PC-3 (cell line): ENCODE measurements at regions not wholly inside any gene's neighbourhood (a gene's known extent, or its start where the extent isn't known, plus 50 kb on each side); places are given as distances from the start of the nearest gene placed in this dataset.

Experiments used
- ATAC-seq: fragments of 200-7000 bp; cut with Tn5 transposase; 2 replicates; pipeline ENCODE4 v1.9.1; 2020; ENCODE audit warnings: mild to moderate bottlenecking, moderate library complexity
- BruUV-seq: library from RNA; stranded (reverse); fragments of 400-500 nt; replicated peaks from 2 replicates; lab custom pipeline; 2021; lab: Mats Ljungman, UMichigan
- CTCF ChIA-PET: fragments of 300-600 bp; sonication (Branson Sonifier 250); formaldehyde crosslinking; loops from one replicate; lab custom pipeline; 2022; ENCODE audit warnings: antibody characterized with exemption; lab: Charles Lee
- POLR2A ChIA-PET: fragments of 300-600 bp; sonication (Branson Sonifier 250); formaldehyde crosslinking; loops from one replicate; lab custom pipeline; 2022; ENCODE audit warnings: antibody characterized with exemption; ENCODE audit not compliant: unreplicated experiment; lab: Charles Lee
- DNase-seq: peaks from one replicate; pipeline ENCODE4 v3.0.0-alpha.2; 2015
- H2AFZ ChIP-seq: fragments of 300-600 bp; sonication (generic); 2 replicates; pipeline ENCODE4 v1.6.0; 2016; ENCODE audit warnings: antibody characterized with exemption, low read length
- H3F3A ChIP-seq: fragments of 300-600 bp; sonication (generic); one replicate; pipeline ENCODE4 v1.6.0; 2017; ENCODE audit warnings: antibody characterized with exemption, low read length, control low read depth, mild to moderate bottlenecking; ENCODE audit not compliant: unreplicated experiment
- H3K27ac ChIP-seq: fragments of 300-600 bp; sonication (generic); 2 replicates; pipeline ENCODE4 v1.5.1; 2016; ENCODE audit warnings: mild to moderate bottlenecking, low read length
- H3K27me3 ChIP-seq: fragments of 300-600 bp; sonication (generic); 2 replicates; pipeline ENCODE4 v1.6.1; 2016; ENCODE audit warnings: low read length, mixed read lengths
- H3K36me3 ChIP-seq: fragments of 300-600 bp; sonication (generic); 2 replicates; pipeline ENCODE4 v1.6.1; 2016; ENCODE audit warnings: low read depth, mixed run types, low read length, mixed read lengths
- H3K4me1 ChIP-seq: fragments of 300-600 bp; sonication (generic); 2 replicates; pipeline ENCODE4 v1.5.1; 2016; ENCODE audit warnings: low read length; ENCODE audit not compliant: insufficient read depth
- H3K4me2 ChIP-seq: fragments of 300-600 bp; sonication (generic); 2 replicates; pipeline ENCODE4 v1.6.0; 2016; ENCODE audit warnings: low read length
- H3K4me3 ChIP-seq: fragments of 300-600 bp; sonication (generic); 2 replicates; pipeline ENCODE4 v1.5.1; 2016; ENCODE audit warnings: mild to moderate bottlenecking, low read length, mixed read lengths
- H3K79me2 ChIP-seq: fragments of 300-600 bp; sonication (generic); 2 replicates; pipeline ENCODE4 v1.6.1; 2017; ENCODE audit warnings: low read length, mixed read lengths
- H3K9ac ChIP-seq: fragments of 300-600 bp; sonication (generic); 2 replicates; pipeline ENCODE4 v1.6.0; 2016; ENCODE audit warnings: mild to moderate bottlenecking, low read length
- H3K9me2 ChIP-seq: fragments of 300-600 bp; sonication (generic); replicated peaks from 2 replicates; pipeline ENCODE4 v1.6.1; 2016; ENCODE audit warnings: mixed run types, low read length, mixed read lengths
- H3K9me3 ChIP-seq: fragments of 300-600 bp; sonication (generic); 2 replicates; pipeline ENCODE4 v1.6.1; 2016; ENCODE audit warnings: low read length, mixed read lengths
- H4K20me1 ChIP-seq: fragments of 300-600 bp; sonication (generic); 2 replicates; pipeline ENCODE4 v1.6.1; 2016; ENCODE audit warnings: low read length, mixed read lengths
- EZH2 ChIP-seq: fragments of 300-600 bp; sonication (generic); IDR thresholded peaks from one replicate; pipeline ENCODE4 v1.6.1; 2017; ENCODE audit warnings: antibody characterized with exemption, mild to moderate bottlenecking, low read length; ENCODE audit not compliant: unreplicated experiment
- EZH2phosphoT487 ChIP-seq: fragments of 300-600 bp; sonication (generic); IDR thresholded peaks from 2 replicates; pipeline ENCODE4 v1.6.1; 2018; ENCODE audit warnings: mild to moderate bottlenecking, antibody characterized with exemption, low read length, borderline replicate concordance
- intact Hi-C: fragments of 100-400 bp; cut with micrococcal nuclease; formaldehyde crosslinking; loops from 2 replicates; pipeline ENCODE4 v1.9.0; 2023
- TF ChIP-seq, protein P1 (sequence below): fragments of 300-600 bp; sonication (generic); conservative IDR thresholded peaks from 2 replicates; pipeline ENCODE4 v1.5.1; 2017; ENCODE audit warnings: antibody characterized with exemption, low read depth, mild to moderate bottlenecking, low read length

DNA sequence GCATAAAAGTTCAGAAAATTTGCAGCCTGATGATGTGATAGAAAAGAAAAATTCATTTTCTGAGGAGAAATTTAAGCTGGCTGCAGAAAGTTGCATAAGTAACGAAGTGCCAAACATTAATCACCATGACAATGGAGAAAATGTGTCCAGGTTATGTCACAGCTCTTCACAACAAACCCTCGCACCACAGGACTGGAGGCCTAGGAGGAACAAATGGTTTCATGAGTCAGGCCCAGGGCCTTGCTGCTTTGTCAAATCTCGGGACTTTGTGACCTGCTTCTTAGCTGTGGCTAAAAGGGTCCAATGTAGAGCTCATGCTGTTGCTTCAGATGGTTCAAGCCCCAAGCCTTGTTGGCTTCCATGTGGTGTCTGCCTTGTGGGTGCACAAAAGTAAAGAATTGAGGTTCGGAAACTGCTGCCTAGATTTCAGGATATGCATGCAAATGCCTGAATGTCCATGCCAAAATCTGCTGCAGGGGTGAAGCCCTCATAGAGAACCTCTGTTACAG lies 527.4 kb downstream of the SH3BGRL start:
- BruUV-seq = no TSS peak
- Histone ChIP-seq H3K9me3 (no peaks in the 10 kb centered on the region), H3K4me1 (no peaks in the 10 kb centered on the region), H3F3A (no peaks in the 10 kb centered on the region), H3K4me3 (no peak overlapping the region), H3K9ac (no peak overlapping the region), H3K36me3 (no peaks in the 10 kb centered on the region), H3K9me2 (no peaks in the 10 kb centered on the region), H3K27me3 (no peaks in the 10 kb centered on the region), H3K79me2 (no peaks in the 10 kb centered on the region), H3K27ac (no peak overlapping the region), H4K20me1 (no peaks in the 10 kb centered on the region), H2AFZ (no peak overlapping the region), H3K4me2 (no peak overlapping the region)
- no peak for ATAC-seq
- DNase-seq = no peak
- TF ChIP-seq EZH2 (no peak), EZH2phosphoT487 (no peak)
- TF ChIP-seq, protein P1, sequence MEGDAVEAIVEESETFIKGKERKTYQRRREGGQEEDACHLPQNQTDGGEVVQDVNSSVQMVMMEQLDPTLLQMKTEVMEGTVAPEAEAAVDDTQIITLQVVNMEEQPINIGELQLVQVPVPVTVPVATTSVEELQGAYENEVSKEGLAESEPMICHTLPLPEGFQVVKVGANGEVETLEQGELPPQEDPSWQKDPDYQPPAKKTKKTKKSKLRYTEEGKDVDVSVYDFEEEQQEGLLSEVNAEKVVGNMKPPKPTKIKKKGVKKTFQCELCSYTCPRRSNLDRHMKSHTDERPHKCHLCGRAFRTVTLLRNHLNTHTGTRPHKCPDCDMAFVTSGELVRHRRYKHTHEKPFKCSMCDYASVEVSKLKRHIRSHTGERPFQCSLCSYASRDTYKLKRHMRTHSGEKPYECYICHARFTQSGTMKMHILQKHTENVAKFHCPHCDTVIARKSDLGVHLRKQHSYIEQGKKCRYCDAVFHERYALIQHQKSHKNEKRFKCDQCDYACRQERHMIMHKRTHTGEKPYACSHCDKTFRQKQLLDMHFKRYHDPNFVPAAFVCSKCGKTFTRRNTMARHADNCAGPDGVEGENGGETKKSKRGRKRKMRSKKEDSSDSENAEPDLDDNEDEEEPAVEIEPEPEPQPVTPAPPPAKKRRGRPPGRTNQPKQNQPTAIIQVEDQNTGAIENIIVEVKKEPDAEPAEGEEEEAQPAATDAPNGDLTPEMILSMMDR = no peak
- intact Hi-C loops = no loop called here
- ChIA-PET POLR2A (no interaction called here), CTCF (no interaction called here)

DNA sequence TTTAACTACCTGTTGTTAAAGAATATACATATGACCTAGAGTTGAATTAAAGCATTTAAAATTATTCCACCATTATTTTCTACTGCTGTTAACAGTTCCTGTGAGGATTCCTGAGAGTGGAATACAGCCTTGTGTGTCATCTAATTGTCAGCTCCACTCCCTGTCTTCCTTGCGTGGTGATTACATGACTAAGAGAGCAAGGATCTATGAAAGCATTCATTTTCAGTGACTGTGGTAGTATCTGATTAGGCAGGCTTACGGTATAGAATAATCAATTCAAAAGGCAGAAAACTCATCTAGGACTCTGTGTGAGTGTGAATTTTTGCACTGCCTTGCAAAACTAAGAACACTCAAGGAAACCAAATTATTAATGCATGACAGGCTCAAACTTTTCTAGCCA lies 577.8 kb downstream of the SH3BGRL start:
- POLR2A ChIA-PET = no interaction called here
- no peaks in the 10 kb centered on the region for H3K79me2 ChIP-seq
- no peaks in the 10 kb centered on the region for H3K27me3 ChIP-seq
- no peak overlapping the region for H3K9ac ChIP-seq
- intact Hi-C loops = no loop called here
- H3K27ac ChIP-seq = no peak overlapping the region
- H3K4me3 ChIP-seq = no peak overlapping the region
- TF ChIP-seq, protein P1 = no peak
- TF ChIP-seq EZH2 = no peak
- H2AFZ ChIP-seq = no peak overlapping the region
- H3K4me2 ChIP-seq = no peak overlapping the region
- DNase-seq (peak; percentile 37), ATAC-seq (peak; percentile 67)
- no peaks in the 10 kb centered on the region for H3K9me3 ChIP-seq
- no peaks in the 10 kb centered on the region for H3K36me3 ChIP-seq
- BruUV-seq = no TSS peak
- CTCF ChIA-PET = no interaction called here
- no peaks in the 10 kb centered on the region for H3K9me2 ChIP-seq
- no peaks in the 10 kb centered on the region for H4K20me1 ChIP-seq
- no peaks in the 10 kb centered on the region for H3F3A ChIP-seq
- peaks cover 3% of the 10 kb centered on the region; the same call in 1 of the 2 replicates for H3K4me1 ChIP-seq

DNA sequence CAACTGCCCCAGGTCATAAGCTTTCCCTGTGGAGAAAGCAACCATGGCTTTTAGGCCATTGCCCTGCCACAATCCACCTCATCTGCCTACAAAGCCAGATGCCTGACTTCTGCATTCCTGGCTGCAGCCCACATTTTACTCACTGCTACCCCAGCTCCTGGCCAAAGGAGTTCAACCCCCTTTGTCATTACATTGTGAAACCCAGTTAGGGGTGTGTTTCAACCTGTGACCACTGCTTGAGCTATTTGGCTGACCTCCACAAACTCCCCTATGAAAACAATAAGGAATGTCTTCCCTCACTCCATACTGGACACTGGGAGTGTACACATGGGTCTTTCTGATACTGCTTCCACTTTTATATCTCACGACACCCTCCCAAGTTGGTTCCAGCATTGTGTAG lies 589.2 kb downstream of the SH3BGRL start:
- DNase-seq (no peak), ATAC-seq (no peak)
- intact Hi-C loops = no loop called here
- Histone ChIP-seq H3K79me2 (no peaks in the 10 kb centered on the region), H4K20me1 (no peaks in the 10 kb centered on the region), H3K27ac (no peak overlapping the region), H3K9ac (no peak overlapping the region), H2AFZ (no peak overlapping the region), H3K4me3 (no peak overlapping the region), H3K36me3 (no peaks in the 10 kb centered on the region), H3K4me1 (no peaks in the 10 kb centered on the region), H3F3A (no peaks in the 10 kb centered on the region), H3K4me2 (no peak overlapping the region), H3K27me3 (no peaks in the 10 kb centered on the region), H3K9me3 (no peaks in the 10 kb centered on the region), H3K9me2 (no peaks in the 10 kb centered on the region)
- ChIA-PET CTCF (no interaction called here), POLR2A (no interaction called here)
- TF ChIP-seq, protein P1 = no peak
- no peak for TF ChIP-seq EZH2phosphoT487
- no TSS peak for BruUV-seq
